Epithelial cell of esophagus (primary cell): ENCODE measurements at regions not wholly inside any gene's neighbourhood (a gene's known extent, or its start where the extent isn't known, plus 50 kb on each side); places are given as distances from the start of the nearest gene placed in this dataset.

Experiments
- DNase-seq: peaks from one replicate; pipeline ENCODE4 v3.0.0; 2010; ENCODE audit warnings: low read depth
- H3K4me3 ChIP-seq: 2 replicates; pipeline ENCODE4 v1.5.1; 2011; ENCODE audit warnings: mild to moderate bottlenecking, low read length, control low read depth
- TF ChIP-seq, protein P1 (sequence below): IDR thresholded peaks from 2 replicates; pipeline ENCODE4 v1.5.1; 2011; ENCODE audit warnings: low read depth, mild to moderate bottlenecking, low read length, control low read depth, inconsistent platforms; ENCODE audit not compliant: insufficient read depth; ENCODE audit errors: missing control alignments

- no peak for DNase-seq
- TF ChIP-seq, protein P1, sequence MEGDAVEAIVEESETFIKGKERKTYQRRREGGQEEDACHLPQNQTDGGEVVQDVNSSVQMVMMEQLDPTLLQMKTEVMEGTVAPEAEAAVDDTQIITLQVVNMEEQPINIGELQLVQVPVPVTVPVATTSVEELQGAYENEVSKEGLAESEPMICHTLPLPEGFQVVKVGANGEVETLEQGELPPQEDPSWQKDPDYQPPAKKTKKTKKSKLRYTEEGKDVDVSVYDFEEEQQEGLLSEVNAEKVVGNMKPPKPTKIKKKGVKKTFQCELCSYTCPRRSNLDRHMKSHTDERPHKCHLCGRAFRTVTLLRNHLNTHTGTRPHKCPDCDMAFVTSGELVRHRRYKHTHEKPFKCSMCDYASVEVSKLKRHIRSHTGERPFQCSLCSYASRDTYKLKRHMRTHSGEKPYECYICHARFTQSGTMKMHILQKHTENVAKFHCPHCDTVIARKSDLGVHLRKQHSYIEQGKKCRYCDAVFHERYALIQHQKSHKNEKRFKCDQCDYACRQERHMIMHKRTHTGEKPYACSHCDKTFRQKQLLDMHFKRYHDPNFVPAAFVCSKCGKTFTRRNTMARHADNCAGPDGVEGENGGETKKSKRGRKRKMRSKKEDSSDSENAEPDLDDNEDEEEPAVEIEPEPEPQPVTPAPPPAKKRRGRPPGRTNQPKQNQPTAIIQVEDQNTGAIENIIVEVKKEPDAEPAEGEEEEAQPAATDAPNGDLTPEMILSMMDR, result no peak
- no peak overlapping the region for H3K4me3 ChIP-seq
Observed at GRCh38 chr2:15829985-15830384, 110.4 kb upstream of the MYCN start.

GRCh38 chr2:15830937-15831549, 109.3 kb upstream of the MYCN start:
- TF ChIP-seq, protein P1, result no peak
- DNase-seq, result no peak
- H3K4me3 ChIP-seq, result no peak overlapping the region

GRCh38 chr2:15832030-15832709, 108.2 kb upstream of the MYCN start:
- DNase-seq, result no peak
- H3K4me3 ChIP-seq, result no peak overlapping the region
- TF ChIP-seq, protein P1, result no peak

- DNase-seq, result no peak
- no peak overlapping the region for H3K4me3 ChIP-seq
- TF ChIP-seq, protein P1, result no peak
Observed at GRCh38 chr2:15832849-15833680, 107.3 kb upstream of the MYCN start.

GRCh38 chr2:15833731-15834130, 106.6 kb upstream of the MYCN start:
- no peak overlapping the region for H3K4me3 ChIP-seq
- no peak for DNase-seq
- TF ChIP-seq, protein P1, result no peak

GRCh38 chr2:15834381-15835031, 105.8 kb upstream of the MYCN start:
- H3K4me3 ChIP-seq, result no peak overlapping the region
- no peak for DNase-seq
- TF ChIP-seq, protein P1, result no peak
